MM.1S (cell line): ENCODE measurements at regions not wholly inside any gene's neighbourhood (a gene's known extent, or its start where the extent isn't known, plus 50 kb on each side); places are given as distances from the start of the nearest gene placed in this dataset.

ENCODE experiments used
- CTCF ChIP-seq: fragments of 300-600 bp; sonication (generic); IDR thresholded peaks from 2 replicates; pipeline ENCODE4 v1.5.1; 2016; ENCODE audit warnings: antibody characterized with exemption, low read length, mixed read lengths
- EZH2 ChIP-seq: fragments of 300-600 bp; sonication (generic); optimal IDR thresholded peaks from 2 replicates; pipeline ENCODE3; 2017; ENCODE audit warnings: low read depth, mild to moderate bottlenecking, antibody characterized with exemption, low read length, mixed read lengths

- TF ChIP-seq CTCF (no peak), EZH2 (no peak)
Observed at GRCh38 chr14:27863166-27863565, 903.4 kb upstream of the FOXG1 start.
